GM12878 (cell line): ENCODE measurements at regions not wholly inside any gene's neighbourhood (a gene's known extent, or its start where the extent isn't known, plus 50 kb on each side); places are given as distances from the start of the nearest gene placed in this dataset.

ENCODE experiments used
- ATAC-seq: fragments of 200-7000 bp; cut with Tn5 transposase; 3 replicates; pipeline ENCODE4 v1.9.1; 2020; ENCODE audit warnings: mild to moderate bottlenecking, moderate library complexity
- BruUV-seq: library from RNA; stranded (reverse); fragments of 400-500 nt; replicated peaks from 2 replicates; lab custom pipeline; 2021; lab: Mats Ljungman, UMichigan
- CTCF ChIA-PET: fragments of 300-600 bp; sonication (Branson Sonifier 250); formaldehyde crosslinking; extraction: SDS; loops from one replicate; lab custom pipeline; 2021; ENCODE audit warnings: inconsistent platforms; lab: Yijun Ruan, JAX
- POLR2A ChIA-PET: fragments of 350-600 bp; formaldehyde crosslinking; extraction: SDS; loops from one replicate; lab custom pipeline; 2021; ENCODE audit warnings: inconsistent platforms; lab: Charles Lee
- RAD21 ChIA-PET: fragments of 300-600 bp; sonication (Branson Sonifier 250); formaldehyde crosslinking; loops from one replicate; lab custom pipeline; 2023; ENCODE audit warnings: antibody characterized with exemption; ENCODE audit not compliant: unreplicated experiment; lab: Charles Lee
- SMC1A ChIA-PET: fragments of 300-600 bp; sonication (Branson Sonifier 250); formaldehyde crosslinking; loops from one replicate; lab custom pipeline; 2023; ENCODE audit not compliant: unreplicated experiment, uncharacterized antibody; lab: Charles Lee
- DNase-seq: peaks from one replicate; pipeline ENCODE4 v3.0.0-alpha.2; 2011; ENCODE audit warnings: low read depth, low spot score
- FAIRE-seq: peaks from 3 replicates; lab custom pipeline; 2011; peaks lifted over from hg19 to GRCh38; lab: Jason Lieb, UNC
- H2AFZ ChIP-seq: 2 replicates; pipeline ENCODE4 v1.6.0; 2011; ENCODE audit warnings: low read depth, low read length, control low read depth; ENCODE audit not compliant: control insufficient read depth
- H3K27ac ChIP-seq: 2 replicates; pipeline ENCODE4 v1.5.1; 2011; ENCODE audit warnings: control low read depth; ENCODE audit not compliant: control insufficient read depth, insufficient read depth
- H3K27me3 ChIP-seq, 2 experiments: replicated peaks in 1 of 2; 2 replicates each; pipeline versions ENCODE4 v1.6.0 to v1.6.1; 2011; ENCODE audit warnings: low read length in 1 of 2; ENCODE audit not compliant: control insufficient read depth in 2 of 2, insufficient read depth in 2 of 2
- H3K36me3 ChIP-seq, 2 experiments: 2 replicates each; pipeline ENCODE4 v1.5.1; 2011; ENCODE audit warnings: low read length in 1 of 2; ENCODE audit not compliant: control insufficient read depth in 2 of 2, insufficient read depth in 2 of 2
- H3K4me1 ChIP-seq: 2 replicates; pipeline ENCODE4 v1.6.1; 2011; ENCODE audit warnings: mild to moderate bottlenecking, low read length, moderate library complexity, mixed read lengths; ENCODE audit not compliant: control insufficient read depth, insufficient read depth
- H3K4me2 ChIP-seq: 2 replicates; pipeline ENCODE4 v1.6.0; 2011; ENCODE audit warnings: control low read depth; ENCODE audit not compliant: control insufficient read depth, insufficient read depth
- H3K4me3 ChIP-seq: fragments of 200-600 bp; sonication (generic); 2 replicates; pipeline ENCODE4 v1.5.1; 2016
- H3K79me2 ChIP-seq: 2 replicates; pipeline ENCODE4 v1.6.0; 2011; ENCODE audit warnings: low read length; ENCODE audit not compliant: control insufficient read depth, insufficient read depth
- H3K9ac ChIP-seq: 2 replicates; pipeline ENCODE4 v1.8.0; 2011; ENCODE audit warnings: low read length, control low read depth, mixed read lengths; ENCODE audit not compliant: control insufficient read depth, insufficient read depth
- H3K9me3 ChIP-seq: replicated peaks from 3 replicates; pipeline ENCODE4 v1.5.1; 2011; ENCODE audit warnings: mild to moderate bottlenecking, low read length; ENCODE audit not compliant: control insufficient read depth, insufficient read depth
- H4K20me1 ChIP-seq: 2 replicates; pipeline ENCODE4 v1.6.0; 2011; ENCODE audit not compliant: control insufficient read depth, insufficient read depth
- BMI1 ChIP-seq: fragments of 450-650 bp; IDR thresholded peaks from 2 replicates; pipeline ENCODE4 v1.6.1; 2016; ENCODE audit warnings: mild to moderate bottlenecking, moderate library complexity, borderline replicate concordance
- CREM ChIP-seq: IDR thresholded peaks from 2 replicates; pipeline ENCODE4 v1.6.1; 2014; ENCODE audit warnings: antibody characterized with exemption, low read depth
- FOXM1 ChIP-seq: IDR thresholded peaks from 2 replicates; pipeline ENCODE4 v1.6.1; 2012; ENCODE audit warnings: low read depth, mild to moderate bottlenecking, inconsistent platforms, low read length, moderate library complexity
- HDAC6 ChIP-seq: fragments of 200-600 bp; sonication (generic); IDR thresholded peaks from one replicate; pipeline ENCODE4 v1.8.0; 2017; ENCODE audit warnings: antibody characterized with exemption; ENCODE audit not compliant: unreplicated experiment
- JUNB ChIP-seq: IDR thresholded peaks from 2 replicates; pipeline ENCODE4 v1.6.1; 2016; ENCODE audit warnings: antibody characterized with exemption, mild to moderate bottlenecking
- JUND ChIP-seq: IDR thresholded peaks from 2 replicates; pipeline ENCODE4 v1.6.1; 2012; ENCODE audit warnings: low read depth, mild to moderate bottlenecking, low read length, improper control_type of control experiment, moderate library complexity
- KAT2A ChIP-seq: conservative IDR thresholded peaks from 2 replicates; pipeline ENCODE4 v1.6.1; 2011; ENCODE audit warnings: low read depth, low read length; ENCODE audit not compliant: control insufficient read depth
- MXI1 ChIP-seq: fragments of 150-350 bp; IDR thresholded peaks from 2 replicates; pipeline ENCODE4 v1.6.1; 2011; ENCODE audit warnings: low read depth, mild to moderate bottlenecking, inconsistent platforms, low read length, improper control_type of control experiment
- PBX3 ChIP-seq: IDR thresholded peaks from 2 replicates; pipeline ENCODE4 v1.6.1; 2011; ENCODE audit warnings: mild to moderate bottlenecking, low read depth, low read length, moderate library complexity; ENCODE audit not compliant: insufficient replicate concordance
- POLR2AphosphoS5 ChIP-seq: IDR thresholded peaks from 2 replicates; pipeline ENCODE4 v1.6.1; 2011; ENCODE audit warnings: mild to moderate bottlenecking, low read length, inconsistent platforms
- SP1 ChIP-seq: IDR thresholded peaks from one replicate; pipeline ENCODE4 v1.6.1; 2011; ENCODE audit warnings: low read depth, low read length
- SUPT20H ChIP-seq: IDR thresholded peaks from 2 replicates; pipeline ENCODE4 v1.6.1; 2011; ENCODE audit warnings: low read depth, mild to moderate bottlenecking, low read length, moderate library complexity, borderline replicate concordance; ENCODE audit not compliant: control insufficient read depth
- TAF1 ChIP-seq: IDR thresholded peaks from 2 replicates; pipeline ENCODE4 v1.6.1; 2011; ENCODE audit warnings: mild to moderate bottlenecking, low read depth, low read length, borderline replicate concordance
- ZNF274 ChIP-seq: IDR thresholded peaks from one replicate; pipeline ENCODE4 v1.8.0; 2011; ENCODE audit not compliant: insufficient read length, insufficient read depth
- WGBS: methylation state at CpG from one replicate; pipeline ENCODE4 v1.1.6; 2016; ENCODE audit warnings: low lambda C conversion rate; ENCODE audit not compliant: insufficient replicate concordance, insufficient coverage; ENCODE audit errors: missing lambda C conversion rate; 5-methylcytosine and 5-hydroxymethylcytosine counted together
- in situ Hi-C: fragments of 300-500 bp; cut with MboI; formaldehyde crosslinking; loops from 9 replicates; pipeline ENCODE4 v1.14.3; 2018; ENCODE audit warnings: mixed read lengths
- intact Hi-C: fragments of 100-400 bp; cut with micrococcal nuclease; formaldehyde crosslinking; loops from one replicate; pipeline ENCODE4 v1.14.2; 2022; ENCODE audit not compliant: unreplicated experiment
- TF ChIP-seq, protein P1 (sequence below): fragments of 450-650 bp; IDR thresholded peaks from 2 replicates; pipeline ENCODE4 v1.6.1; 2017; ENCODE audit warnings: mild to moderate bottlenecking, moderate library complexity
- TF ChIP-seq, protein P2 (sequence below): fragments of 150-350 bp; IDR thresholded peaks from 2 replicates; pipeline ENCODE4 v1.6.1; 2014; ENCODE audit warnings: mild to moderate bottlenecking, low read depth, low read length

DNA sequence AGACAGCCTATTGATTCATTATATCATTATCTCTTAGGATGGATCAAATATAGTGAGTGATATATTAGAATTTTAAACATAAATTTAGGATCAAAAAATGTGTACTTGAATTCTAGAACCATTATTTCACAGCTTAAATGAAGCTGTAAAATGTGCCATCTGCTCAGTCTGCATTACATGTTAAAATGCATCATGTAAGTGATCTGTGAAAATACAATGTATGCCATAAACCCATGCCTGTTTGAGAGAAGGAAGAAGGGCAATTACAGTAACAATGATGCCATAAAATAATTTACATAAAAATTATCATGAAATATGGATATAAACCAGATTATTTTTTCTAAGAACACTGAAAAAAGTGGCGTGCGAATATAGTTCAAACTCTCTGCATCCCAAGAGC lies 1066.0 kb upstream of the ADGRL4 start:
- in situ Hi-C loops, result no loop called here
- ChIA-PET CTCF (no interaction called here), RAD21 (no interaction called here), SMC1A (no interaction called here), POLR2A (no interaction called here)
- Histone ChIP-seq H3K4me3 (no peak overlapping the region), H3K36me3 (no peaks in the 10 kb centered on the region), H3K4me2 (no peak overlapping the region), H3K27me3 (no peaks in the 10 kb centered on the region), H3K9me3 (no peaks in the 10 kb centered on the region), H3K27ac (no peak overlapping the region), H4K20me1 (no peaks in the 10 kb centered on the region), H3K9ac (no peak overlapping the region), H3K79me2 (no peaks in the 10 kb centered on the region), H3K4me1 (no peaks in the 10 kb centered on the region), H2AFZ (no peak overlapping the region)
- no peak for TF ChIP-seq BMI1
- TF ChIP-seq CREM, result no peak
- TF ChIP-seq ZNF274, result no peak
- TF ChIP-seq HDAC6, result no peak
- no peak for TF ChIP-seq JUND
- no peak for TF ChIP-seq PBX3
- TF ChIP-seq SP1, result no peak
- TF ChIP-seq, protein P1, sequence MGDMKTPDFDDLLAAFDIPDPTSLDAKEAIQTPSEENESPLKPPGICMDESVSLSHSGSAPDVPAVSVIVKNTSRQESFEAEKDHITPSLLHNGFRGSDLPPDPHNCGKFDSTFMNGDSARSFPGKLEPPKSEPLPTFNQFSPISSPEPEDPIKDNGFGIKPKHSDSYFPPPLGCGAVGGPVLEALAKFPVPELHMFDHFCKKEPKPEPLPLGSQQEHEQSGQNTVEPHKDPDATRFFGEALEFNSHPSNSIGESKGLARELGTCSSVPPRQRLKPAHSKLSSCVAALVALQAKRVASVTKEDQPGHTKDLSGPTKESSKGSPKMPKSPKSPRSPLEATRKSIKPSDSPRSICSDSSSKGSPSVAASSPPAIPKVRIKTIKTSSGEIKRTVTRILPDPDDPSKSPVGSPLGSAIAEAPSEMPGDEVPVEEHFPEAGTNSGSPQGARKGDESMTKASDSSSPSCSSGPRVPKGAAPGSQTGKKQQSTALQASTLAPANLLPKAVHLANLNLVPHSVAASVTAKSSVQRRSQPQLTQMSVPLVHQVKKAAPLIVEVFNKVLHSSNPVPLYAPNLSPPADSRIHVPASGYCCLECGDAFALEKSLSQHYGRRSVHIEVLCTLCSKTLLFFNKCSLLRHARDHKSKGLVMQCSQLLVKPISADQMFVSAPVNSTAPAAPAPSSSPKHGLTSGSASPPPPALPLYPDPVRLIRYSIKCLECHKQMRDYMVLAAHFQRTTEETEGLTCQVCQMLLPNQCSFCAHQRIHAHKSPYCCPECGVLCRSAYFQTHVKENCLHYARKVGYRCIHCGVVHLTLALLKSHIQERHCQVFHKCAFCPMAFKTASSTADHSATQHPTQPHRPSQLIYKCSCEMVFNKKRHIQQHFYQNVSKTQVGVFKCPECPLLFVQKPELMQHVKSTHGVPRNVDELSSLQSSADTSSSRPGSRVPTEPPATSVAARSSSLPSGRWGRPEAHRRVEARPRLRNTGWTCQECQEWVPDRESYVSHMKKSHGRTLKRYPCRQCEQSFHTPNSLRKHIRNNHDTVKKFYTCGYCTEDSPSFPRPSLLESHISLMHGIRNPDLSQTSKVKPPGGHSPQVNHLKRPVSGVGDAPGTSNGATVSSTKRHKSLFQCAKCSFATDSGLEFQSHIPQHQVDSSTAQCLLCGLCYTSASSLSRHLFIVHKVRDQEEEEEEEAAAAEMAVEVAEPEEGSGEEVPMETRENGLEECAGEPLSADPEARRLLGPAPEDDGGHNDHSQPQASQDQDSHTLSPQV, result no peak
- no peak for TF ChIP-seq MXI1
- TF ChIP-seq FOXM1, result no peak
- no peak for TF ChIP-seq KAT2A
- TF ChIP-seq TAF1, result no peak
- TF ChIP-seq, protein P2, sequence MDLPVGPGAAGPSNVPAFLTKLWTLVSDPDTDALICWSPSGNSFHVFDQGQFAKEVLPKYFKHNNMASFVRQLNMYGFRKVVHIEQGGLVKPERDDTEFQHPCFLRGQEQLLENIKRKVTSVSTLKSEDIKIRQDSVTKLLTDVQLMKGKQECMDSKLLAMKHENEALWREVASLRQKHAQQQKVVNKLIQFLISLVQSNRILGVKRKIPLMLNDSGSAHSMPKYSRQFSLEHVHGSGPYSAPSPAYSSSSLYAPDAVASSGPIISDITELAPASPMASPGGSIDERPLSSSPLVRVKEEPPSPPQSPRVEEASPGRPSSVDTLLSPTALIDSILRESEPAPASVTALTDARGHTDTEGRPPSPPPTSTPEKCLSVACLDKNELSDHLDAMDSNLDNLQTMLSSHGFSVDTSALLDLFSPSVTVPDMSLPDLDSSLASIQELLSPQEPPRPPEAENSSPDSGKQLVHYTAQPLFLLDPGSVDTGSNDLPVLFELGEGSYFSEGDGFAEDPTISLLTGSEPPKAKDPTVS, result no peak
- TF ChIP-seq JUNB, result no peak
- no peak for TF ChIP-seq POLR2AphosphoS5
- TF ChIP-seq SUPT20H, result no peak
- intact Hi-C loops, result no loop called here
- FAIRE-seq, result no peak
- no peak for DNase-seq
- BruUV-seq, result no TSS peak
- ATAC-seq, result no peak
- 76% methylated on average over 2 of the region's 2 CpGs for WGBS
